ENCODE measurements at regions not wholly inside any gene's neighbourhood (a gene's known extent, or its start where the extent isn't known, plus 50 kb on each side); places are given as distances from the start of the nearest gene placed in this dataset.

DNA sequence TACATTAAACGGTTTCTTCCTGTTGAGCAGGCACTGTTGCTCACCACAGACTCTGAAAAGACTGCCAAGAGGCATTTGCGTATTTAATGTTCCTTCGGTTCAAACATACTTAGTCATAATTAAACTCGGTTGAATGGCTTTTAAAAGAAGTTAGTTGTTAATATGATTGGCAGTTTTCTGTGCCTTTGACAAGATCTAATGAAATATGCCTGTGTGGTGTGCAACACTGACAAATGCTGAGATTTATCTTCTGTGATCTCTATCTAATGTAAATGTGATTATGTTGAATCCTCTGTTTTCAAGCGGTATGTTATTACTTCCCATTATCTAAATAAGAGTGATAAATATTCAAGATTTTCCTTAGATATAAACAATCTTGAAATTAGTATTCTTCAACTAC lies 1046.6 kb downstream of the CDH8 start:
- TF ChIP-seq, protein P1, sequence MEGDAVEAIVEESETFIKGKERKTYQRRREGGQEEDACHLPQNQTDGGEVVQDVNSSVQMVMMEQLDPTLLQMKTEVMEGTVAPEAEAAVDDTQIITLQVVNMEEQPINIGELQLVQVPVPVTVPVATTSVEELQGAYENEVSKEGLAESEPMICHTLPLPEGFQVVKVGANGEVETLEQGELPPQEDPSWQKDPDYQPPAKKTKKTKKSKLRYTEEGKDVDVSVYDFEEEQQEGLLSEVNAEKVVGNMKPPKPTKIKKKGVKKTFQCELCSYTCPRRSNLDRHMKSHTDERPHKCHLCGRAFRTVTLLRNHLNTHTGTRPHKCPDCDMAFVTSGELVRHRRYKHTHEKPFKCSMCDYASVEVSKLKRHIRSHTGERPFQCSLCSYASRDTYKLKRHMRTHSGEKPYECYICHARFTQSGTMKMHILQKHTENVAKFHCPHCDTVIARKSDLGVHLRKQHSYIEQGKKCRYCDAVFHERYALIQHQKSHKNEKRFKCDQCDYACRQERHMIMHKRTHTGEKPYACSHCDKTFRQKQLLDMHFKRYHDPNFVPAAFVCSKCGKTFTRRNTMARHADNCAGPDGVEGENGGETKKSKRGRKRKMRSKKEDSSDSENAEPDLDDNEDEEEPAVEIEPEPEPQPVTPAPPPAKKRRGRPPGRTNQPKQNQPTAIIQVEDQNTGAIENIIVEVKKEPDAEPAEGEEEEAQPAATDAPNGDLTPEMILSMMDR (IDR thresholded peaks at IDR 0.05), result no peak
- TF ChIP-seq POLR2AphosphoS5 (IDR thresholded peaks at IDR 0.05), result no peak
